ENCODE measurements at regions not wholly inside any gene's neighbourhood (a gene's known extent, or its start where the extent isn't known, plus 50 kb on each side); places are given as distances from the start of the nearest gene placed in this dataset.

DNA sequence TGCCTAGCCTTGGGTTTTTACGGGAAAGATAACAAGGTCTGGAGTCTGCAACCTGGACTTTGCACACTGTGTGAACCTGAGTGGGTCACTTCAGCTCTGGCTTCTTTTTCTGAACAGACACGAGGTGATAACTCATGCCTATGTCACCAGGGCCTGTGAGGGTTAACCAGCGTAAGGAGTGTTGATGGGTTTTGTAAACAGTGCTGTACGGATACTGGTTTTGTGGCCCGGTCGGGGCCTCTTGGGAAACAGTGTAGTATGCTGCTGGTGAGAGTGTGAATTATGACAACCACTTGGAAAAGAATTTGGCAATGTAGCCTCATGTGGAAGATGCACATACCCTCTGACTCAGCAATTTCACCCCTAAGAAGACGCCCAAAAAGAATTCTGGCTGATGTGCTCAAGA is 266.8 kb downstream of the MN1 start:
- no peaks in the 10 kb centered on the region for H3K9me3 ChIP-seq
- no peak overlapping the region for H3K27ac ChIP-seq
- DNase-seq (ENCODE audit: low spot score in 2 of 2) = no peak
- H3K4me3 ChIP-seq = no peak overlapping the region
- intact Hi-C loops (cut with DNase I) = no loop called here
- no peaks in the 10 kb centered on the region for H3K36me3 ChIP-seq
- no peaks in the 10 kb centered on the region for H3K27me3 ChIP-seq
- TF ChIP-seq, protein P1, sequence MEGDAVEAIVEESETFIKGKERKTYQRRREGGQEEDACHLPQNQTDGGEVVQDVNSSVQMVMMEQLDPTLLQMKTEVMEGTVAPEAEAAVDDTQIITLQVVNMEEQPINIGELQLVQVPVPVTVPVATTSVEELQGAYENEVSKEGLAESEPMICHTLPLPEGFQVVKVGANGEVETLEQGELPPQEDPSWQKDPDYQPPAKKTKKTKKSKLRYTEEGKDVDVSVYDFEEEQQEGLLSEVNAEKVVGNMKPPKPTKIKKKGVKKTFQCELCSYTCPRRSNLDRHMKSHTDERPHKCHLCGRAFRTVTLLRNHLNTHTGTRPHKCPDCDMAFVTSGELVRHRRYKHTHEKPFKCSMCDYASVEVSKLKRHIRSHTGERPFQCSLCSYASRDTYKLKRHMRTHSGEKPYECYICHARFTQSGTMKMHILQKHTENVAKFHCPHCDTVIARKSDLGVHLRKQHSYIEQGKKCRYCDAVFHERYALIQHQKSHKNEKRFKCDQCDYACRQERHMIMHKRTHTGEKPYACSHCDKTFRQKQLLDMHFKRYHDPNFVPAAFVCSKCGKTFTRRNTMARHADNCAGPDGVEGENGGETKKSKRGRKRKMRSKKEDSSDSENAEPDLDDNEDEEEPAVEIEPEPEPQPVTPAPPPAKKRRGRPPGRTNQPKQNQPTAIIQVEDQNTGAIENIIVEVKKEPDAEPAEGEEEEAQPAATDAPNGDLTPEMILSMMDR (IDR thresholded peaks at IDR 0.05) = no peak
- peaks cover 0 to 4% of the 10 kb centered on the region in 2 donors for H3K4me1 ChIP-seq

DNA sequence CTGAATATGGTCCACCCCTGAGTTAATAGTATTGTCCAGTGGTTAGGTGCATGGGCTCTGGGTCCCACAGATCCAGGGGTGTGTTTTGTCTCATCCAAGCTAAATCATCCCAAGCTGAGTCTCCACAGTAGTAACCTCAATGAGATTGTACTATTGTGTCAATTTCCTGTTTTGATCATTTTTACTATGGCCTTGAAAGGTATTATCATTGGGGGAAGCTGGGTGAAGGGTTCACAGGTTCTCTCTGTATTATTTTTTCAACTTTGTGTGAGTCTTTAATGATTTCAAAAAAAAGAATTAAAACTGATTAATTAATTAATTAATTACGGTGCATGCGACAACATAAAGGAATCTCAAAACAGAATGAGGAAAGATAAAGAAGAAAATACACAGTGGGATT is 266.1 kb downstream of the MN1 start:
- Histone ChIP-seq H3K4me3 (no peak overlapping the region), H3K27me3 (no peaks in the 10 kb centered on the region), H3K27ac (no peak overlapping the region), H3K9me3 (no peaks in the 10 kb centered on the region), H3K4me1 (peaks cover 0 to 4% of the 10 kb centered on the region in 2 donors), H3K36me3 (no peaks in the 10 kb centered on the region)
- TF ChIP-seq, protein P1 (IDR thresholded peaks at IDR 0.05) = no peak
- intact Hi-C loops (cut with DNase I) = no loop called here
- DNase-seq (ENCODE audit: low spot score in 2 of 2) = no peak

DNA sequence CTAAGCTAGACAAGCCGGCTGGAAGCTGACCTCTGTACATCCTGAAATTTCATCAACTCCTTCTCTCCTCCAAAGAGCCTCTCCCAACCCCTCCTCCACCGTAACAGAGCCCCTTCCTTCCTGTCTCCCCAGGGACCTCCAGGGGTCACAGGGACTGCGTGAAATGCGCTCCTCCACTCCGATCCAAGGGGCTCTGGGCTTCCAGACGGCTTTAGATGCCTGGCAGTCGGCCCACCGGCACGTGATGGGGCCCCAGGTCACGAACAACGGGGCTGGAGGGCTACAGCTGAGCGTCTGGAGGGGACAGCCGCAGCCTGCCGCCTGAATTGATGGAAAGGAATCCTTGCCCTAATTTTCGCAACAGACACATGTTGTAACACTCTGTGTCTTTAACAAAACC is 264.1 kb downstream of the MN1 start:
- Histone ChIP-seq H3K27me3 (no peaks in the 10 kb centered on the region), H3K36me3 (no peaks in the 10 kb centered on the region), H3K4me1 (no peaks in the 10 kb centered on the region), H3K27ac (no peak overlapping the region), H3K4me3 (no peak overlapping the region), H3K9me3 (no peaks in the 10 kb centered on the region)
- no peak for DNase-seq (ENCODE audit: low spot score in 2 of 2)
- TF ChIP-seq, protein P1 (IDR thresholded peaks at IDR 0.05) = no peak
- intact Hi-C loops (cut with DNase I) = no loop called here

DNA sequence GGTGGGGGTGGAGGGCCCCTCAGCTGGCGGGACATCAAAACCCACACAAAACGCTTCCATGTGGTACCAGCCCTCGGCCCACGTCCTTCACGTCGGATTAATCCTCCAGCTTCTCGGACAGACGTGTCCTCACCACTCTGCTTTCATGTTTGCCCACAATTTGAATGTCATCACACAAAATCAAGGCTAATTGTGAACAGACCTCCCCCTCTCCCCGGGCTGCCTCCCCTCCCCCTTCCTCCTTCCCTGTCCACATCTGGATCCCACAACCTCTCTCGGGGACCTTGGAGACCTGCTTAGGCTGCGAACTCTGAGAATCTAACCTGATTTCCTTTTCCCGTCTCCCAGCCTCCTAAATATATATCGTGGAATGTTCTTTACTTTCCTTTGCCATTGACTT is 262.9 kb downstream of the MN1 start:
- Histone ChIP-seq H3K4me3 (no peak overlapping the region), H3K9me3 (no peaks in the 10 kb centered on the region), H3K36me3 (no peaks in the 10 kb centered on the region), H3K27ac (no peak overlapping the region), H3K4me1 (no peaks in the 10 kb centered on the region), H3K27me3 (no peaks in the 10 kb centered on the region)
- no peak for DNase-seq (ENCODE audit: low spot score in 2 of 2)
- TF ChIP-seq, protein P1 (IDR thresholded peaks at IDR 0.05) = no peak
- intact Hi-C loops (cut with DNase I) = no loop called here

DNA sequence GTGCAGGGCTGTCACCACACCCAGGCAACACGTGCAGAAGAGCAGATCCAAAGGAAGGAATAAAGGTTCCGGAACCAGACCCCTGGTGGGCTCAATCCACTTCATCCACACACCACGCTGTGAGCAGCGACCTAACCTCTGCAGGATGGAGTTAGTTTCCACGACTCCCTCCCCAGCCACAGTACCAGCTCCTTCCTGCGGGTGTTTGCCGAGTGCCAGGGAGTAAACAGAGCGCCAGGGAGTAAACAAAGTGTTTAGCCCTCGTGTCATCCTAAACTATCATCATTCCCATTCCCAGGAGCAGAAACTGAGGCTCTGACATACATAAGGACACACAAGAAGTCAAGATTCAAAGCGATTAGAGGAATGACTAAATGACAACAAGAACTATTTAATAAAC is 261.3 kb downstream of the MN1 start:
- Histone ChIP-seq H3K4me3 (no peak overlapping the region), H3K27ac (no peak overlapping the region), H3K9me3 (no peaks in the 10 kb centered on the region), H3K36me3 (no peaks in the 10 kb centered on the region), H3K27me3 (no peaks in the 10 kb centered on the region), H3K4me1 (no peaks in the 10 kb centered on the region)
- intact Hi-C loops (cut with DNase I) = no loop called here
- TF ChIP-seq, protein P1 (IDR thresholded peaks at IDR 0.05) = no peak
- no peak for DNase-seq (ENCODE audit: low spot score in 2 of 2)
